ENCODE measurements at regions not wholly inside any gene's neighbourhood (a gene's known extent, or its start where the extent isn't known, plus 50 kb on each side); places are given as distances from the start of the nearest gene placed in this dataset.
A peak's percentile ranks its signal among the peaks of the same experiment; 100 is the strongest.

DNA sequence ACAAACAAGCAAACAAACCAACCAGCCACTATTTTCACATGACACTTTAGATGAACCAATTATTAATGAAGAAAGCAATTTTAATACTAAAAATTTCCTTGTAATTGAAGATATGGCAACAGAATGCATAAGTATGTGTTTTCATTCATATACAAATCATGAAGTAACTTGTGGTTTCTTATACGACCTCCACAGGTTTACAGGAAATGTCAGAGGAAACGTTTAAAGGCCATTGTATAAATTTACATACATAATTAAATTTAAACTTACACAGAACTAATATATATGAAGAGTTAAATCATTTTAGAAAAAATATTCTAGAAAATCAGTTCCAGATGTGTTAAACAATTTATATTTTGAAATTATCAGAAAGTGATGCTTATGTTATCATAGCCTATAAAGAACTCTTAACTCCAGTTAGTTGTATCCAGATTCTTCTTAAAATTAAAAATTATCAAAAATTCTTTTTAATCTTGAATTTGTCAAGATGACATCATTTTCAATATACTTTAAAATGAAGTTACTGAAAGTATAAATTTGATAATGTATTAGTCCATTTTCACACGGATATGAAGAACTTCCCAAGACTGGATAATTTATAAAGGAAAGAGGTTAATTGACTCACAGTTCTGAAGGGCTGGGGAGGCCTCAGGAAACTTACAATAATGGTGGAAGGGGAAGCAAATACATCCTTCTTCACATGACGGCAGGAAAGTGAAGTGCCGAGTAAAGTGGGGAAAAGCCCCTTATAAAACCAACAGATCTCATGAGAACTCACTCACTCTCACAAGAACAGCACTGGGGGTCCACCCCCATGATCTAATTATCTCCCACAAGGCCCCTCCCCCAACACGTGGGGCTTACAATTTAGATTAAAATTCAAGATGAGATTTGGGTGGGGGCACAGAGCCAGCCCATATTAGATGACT, 192.0 kb downstream of the PIK3R1 start:
- TF ChIP-seq, protein P1, sequence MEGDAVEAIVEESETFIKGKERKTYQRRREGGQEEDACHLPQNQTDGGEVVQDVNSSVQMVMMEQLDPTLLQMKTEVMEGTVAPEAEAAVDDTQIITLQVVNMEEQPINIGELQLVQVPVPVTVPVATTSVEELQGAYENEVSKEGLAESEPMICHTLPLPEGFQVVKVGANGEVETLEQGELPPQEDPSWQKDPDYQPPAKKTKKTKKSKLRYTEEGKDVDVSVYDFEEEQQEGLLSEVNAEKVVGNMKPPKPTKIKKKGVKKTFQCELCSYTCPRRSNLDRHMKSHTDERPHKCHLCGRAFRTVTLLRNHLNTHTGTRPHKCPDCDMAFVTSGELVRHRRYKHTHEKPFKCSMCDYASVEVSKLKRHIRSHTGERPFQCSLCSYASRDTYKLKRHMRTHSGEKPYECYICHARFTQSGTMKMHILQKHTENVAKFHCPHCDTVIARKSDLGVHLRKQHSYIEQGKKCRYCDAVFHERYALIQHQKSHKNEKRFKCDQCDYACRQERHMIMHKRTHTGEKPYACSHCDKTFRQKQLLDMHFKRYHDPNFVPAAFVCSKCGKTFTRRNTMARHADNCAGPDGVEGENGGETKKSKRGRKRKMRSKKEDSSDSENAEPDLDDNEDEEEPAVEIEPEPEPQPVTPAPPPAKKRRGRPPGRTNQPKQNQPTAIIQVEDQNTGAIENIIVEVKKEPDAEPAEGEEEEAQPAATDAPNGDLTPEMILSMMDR (conservative IDR thresholded peaks at IDR 0.05), result no peak
- peak overlapping the region; percentile 45 for H3K27ac ChIP-seq

DNA sequence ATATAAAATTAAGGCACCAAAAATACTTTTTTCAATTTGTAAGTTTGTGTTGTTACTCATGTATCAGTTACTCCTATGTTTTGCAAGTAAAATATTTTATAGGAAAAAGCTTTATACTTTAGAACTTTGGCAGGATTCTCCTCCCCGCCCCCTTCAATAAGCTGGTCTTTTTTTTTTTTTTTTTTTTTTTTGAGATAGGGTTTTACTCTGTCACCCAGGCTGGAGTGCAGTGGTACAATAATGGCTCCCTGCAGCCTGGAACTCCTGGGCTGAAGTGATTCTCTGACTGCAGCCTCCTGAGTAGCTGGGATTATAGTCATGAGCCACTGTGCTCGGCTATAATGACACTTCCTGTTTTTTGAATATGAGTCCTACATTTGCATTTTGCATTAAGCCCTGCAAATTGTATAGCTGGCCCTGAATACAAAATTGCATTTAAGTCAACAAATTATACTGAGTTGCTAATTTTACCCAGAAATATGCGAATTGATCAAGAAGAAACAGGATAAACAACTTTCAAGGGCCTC, 192.9 kb downstream of the PIK3R1 start:
- H3K27ac ChIP-seq, result no peak overlapping the region

DNA sequence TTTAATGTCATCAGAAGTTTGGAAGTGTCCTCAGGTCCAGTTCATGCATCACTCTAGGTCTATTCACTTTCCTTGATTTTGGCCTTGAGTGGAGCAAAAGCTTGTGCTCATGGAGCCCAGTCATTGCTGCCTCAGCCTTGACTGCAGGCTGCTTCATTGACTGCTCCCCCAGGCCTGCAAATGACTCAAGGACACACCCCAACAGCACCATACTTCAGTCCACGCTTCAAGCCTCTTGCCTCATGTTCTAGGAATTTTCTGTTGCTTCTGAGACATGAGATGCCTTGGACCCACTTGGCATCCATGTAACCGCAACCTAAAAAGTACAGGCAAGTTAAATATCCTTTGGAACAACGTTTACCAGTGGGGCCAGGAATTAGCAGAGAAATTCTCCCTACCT, 193.7 kb downstream of the PIK3R1 start:
- TF ChIP-seq, protein P1 (conservative IDR thresholded peaks at IDR 0.05), result no peak
- H3K27ac ChIP-seq, result no peak overlapping the region

More for the DNA sequence above, 192.9 kb downstream of the PIK3R1 start:
- TF ChIP-seq, protein P1 (conservative IDR thresholded peaks at IDR 0.05), result no peak

DNA sequence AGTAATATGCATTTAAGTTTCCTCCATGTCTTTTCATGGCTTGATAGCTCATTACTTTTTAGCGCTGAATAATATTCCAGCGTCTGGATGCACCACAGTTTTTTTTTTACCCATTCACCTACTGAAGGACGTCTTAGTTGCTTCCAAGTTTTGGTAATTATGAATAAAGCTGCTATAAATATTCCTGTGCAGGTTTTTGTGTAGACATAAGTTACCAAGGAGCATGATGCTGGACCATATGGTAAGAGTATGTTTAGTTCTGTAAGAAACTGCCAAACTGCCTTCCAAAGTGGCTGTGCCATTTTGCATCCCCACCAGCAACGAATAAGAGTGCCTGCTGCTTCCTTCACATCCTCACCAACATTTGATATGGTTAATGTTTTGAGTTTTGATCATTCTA, 195.6 kb downstream of the PIK3R1 start:
- no peak overlapping the region for H3K27ac ChIP-seq
- TF ChIP-seq, protein P1 (conservative IDR thresholded peaks at IDR 0.05), result no peak

DNA sequence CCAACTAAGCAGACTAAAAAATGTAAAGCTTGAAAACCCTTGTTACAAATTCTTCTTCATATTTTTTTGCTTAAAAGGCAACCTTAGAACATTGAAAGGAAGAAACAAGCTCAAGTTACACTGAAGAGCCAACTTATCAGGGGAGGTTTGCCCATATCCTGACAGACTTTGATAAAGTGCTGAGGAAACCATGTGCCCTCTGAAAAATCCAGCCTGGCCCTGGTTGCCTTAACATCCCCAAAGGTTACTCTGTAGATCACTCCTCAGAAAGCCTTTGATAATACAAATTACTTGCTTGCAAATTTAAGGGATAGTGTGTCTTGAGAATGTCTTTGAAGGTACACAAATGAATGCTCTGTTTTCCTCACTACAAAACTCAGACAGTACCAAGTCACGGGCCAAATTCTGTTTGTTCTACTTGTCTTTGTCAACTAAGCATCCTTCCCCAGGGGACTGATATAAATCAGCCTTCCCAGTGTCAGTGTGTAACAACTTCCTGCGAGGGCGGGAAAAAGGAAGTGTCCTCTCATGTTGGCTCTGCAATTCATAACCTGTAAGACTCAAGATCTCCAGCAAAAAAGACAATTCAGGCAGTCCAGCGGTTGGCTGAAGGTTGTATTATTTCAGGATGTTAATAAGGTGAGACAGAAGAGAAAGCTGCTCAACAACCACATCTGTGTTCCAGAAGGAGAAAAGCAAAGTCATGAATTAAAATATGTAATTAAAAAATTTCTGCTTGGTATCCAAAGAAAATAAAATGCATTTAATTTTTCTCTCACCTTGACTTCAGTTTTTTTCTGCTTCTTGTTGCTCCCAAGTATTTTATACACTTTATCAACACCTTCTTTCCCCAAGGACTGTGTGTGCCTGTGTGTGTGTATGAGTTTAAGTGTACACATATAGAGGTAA, 199.9 kb downstream of the PIK3R1 start:
- peak overlapping the region; percentile 69 for H3K27ac ChIP-seq
- TF ChIP-seq, protein P1 (conservative IDR thresholded peaks at IDR 0.05), result no peak

DNA sequence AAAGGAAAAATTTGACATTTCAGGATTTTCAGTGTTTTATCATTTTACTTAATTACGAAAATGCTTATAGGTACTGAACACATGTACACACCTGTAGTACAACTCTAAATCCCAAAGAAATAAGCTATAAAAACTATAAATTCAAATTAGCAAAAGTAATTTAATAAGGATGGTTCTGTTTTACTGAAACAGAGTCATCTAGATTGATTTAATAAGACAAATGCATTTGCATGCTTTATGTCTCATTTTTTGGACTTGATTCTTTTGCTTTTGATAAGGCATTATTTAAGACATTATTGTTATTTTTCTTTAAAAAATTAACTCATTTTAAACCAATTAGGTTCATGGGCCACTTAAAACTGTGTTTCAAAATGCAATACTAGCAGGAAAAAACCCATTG, 201.2 kb downstream of the PIK3R1 start:
- TF ChIP-seq, protein P1 (conservative IDR thresholded peaks at IDR 0.05), result no peak
- H3K27ac ChIP-seq, result no peak overlapping the region; the same call in 1 of the 2 replicates

DNA sequence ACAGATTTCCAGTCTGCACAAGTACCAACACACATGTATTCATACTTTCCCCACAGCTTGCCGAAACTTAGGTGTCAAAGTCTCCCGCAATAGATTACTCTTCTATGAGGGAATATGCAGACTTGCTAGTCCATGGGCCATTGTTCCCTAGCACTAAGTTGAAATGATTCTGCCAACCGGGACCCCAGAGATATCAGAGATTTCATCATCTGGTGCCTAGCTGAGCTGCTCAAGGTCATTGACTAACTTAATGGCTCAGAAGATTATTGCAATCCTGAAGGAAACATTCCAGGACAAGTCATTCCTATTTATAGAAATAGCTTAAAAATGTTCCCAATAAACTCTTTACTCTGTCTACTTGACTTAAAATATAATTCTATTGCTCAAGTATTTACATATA, 202.6 kb downstream of the PIK3R1 start:
- H3K27ac ChIP-seq, result peak overlapping the region; percentile 70
- TF ChIP-seq, protein P1 (conservative IDR thresholded peaks at IDR 0.05), result no peak
